ENCODE measurements at regions not wholly inside any gene's neighbourhood (a gene's known extent, or its start where the extent isn't known, plus 50 kb on each side); places are given as distances from the start of the nearest gene placed in this dataset.

GRCh38 chr4:137156807-137157206, 375.5 kb downstream of the PCDH18 start:
- no peaks in the 10 kb centered on the region for H3K4me1 Mint-ChIP-seq
- no peak overlapping the region for H3K4me2 ChIP-seq (replicated peaks; ENCODE audit: extremely low read depth, low read length, poor library complexity, severe bottlenecking)
- no peaks in the 10 kb centered on the region for H3K9me3 Mint-ChIP-seq
- H3K27me3 Mint-ChIP-seq (ENCODE audit: low read depth in 3 of 3): peaks cover 0 to 2% (median 0%) of the 10 kb centered on the region in 3 donors
- H3K36me3 ChIP-seq (replicated peaks in 1 of 2; ENCODE audit: control insufficient read depth in 1 of 2, insufficient read depth in 2 of 2, low read length in 2 of 2): no peaks in the 10 kb centered on the region
- H3K79me2 ChIP-seq (ENCODE audit: insufficient read depth, low read length): no peaks in the 10 kb centered on the region
- no peak overlapping the region for H3K27ac ChIP-seq (ENCODE audit: low read depth in 1 of 2, low read length in 2 of 2)
- no peak overlapping the region for H3K27ac Mint-ChIP-seq
- no peak overlapping the region for H3K9ac ChIP-seq (ENCODE audit: insufficient read depth, low read length, poor library complexity, severe bottlenecking)
- no peaks in the 10 kb centered on the region for H3K36me3 Mint-ChIP-seq
- H3K4me3 ChIP-seq (replicated peaks in 1 of 3; ENCODE audit: low read depth in 2 of 3, low read length in 3 of 3): no peak overlapping the region
- H3K9me3 ChIP-seq (replicated peaks in 1 of 2; ENCODE audit: control insufficient read depth in 1 of 2, insufficient read depth in 1 of 2, low read length in 2 of 2): no peaks in the 10 kb centered on the region
- intact Hi-C loops (cut with micrococcal nuclease): no loop called here
- H3K4me3 Mint-ChIP-seq: no peak overlapping the region
- no peaks in the 10 kb centered on the region for H4K20me1 ChIP-seq (ENCODE audit: insufficient read depth, low read length)
- DNase-seq: no peak
- H3K4me1 ChIP-seq (ENCODE audit: control insufficient read depth in 1 of 2, insufficient read depth in 2 of 2, low read length in 2 of 2): no peaks in the 10 kb centered on the region
- TF ChIP-seq, protein P1, sequence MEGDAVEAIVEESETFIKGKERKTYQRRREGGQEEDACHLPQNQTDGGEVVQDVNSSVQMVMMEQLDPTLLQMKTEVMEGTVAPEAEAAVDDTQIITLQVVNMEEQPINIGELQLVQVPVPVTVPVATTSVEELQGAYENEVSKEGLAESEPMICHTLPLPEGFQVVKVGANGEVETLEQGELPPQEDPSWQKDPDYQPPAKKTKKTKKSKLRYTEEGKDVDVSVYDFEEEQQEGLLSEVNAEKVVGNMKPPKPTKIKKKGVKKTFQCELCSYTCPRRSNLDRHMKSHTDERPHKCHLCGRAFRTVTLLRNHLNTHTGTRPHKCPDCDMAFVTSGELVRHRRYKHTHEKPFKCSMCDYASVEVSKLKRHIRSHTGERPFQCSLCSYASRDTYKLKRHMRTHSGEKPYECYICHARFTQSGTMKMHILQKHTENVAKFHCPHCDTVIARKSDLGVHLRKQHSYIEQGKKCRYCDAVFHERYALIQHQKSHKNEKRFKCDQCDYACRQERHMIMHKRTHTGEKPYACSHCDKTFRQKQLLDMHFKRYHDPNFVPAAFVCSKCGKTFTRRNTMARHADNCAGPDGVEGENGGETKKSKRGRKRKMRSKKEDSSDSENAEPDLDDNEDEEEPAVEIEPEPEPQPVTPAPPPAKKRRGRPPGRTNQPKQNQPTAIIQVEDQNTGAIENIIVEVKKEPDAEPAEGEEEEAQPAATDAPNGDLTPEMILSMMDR (IDR thresholded peaks at IDR 0.05): no peak
- WGBS (ENCODE audit: insufficient coverage): 75% methylated on average over 1 of the region's 1 CpG
- no peak overlapping the region for H2AFZ ChIP-seq (ENCODE audit: insufficient read depth, low read depth, low read length, poor library complexity, severe bottlenecking)
- no peaks in the 10 kb centered on the region for H3K27me3 ChIP-seq (ENCODE audit: control insufficient read depth in 2 of 2, insufficient read depth in 2 of 2, low read length in 2 of 2)

DNA sequence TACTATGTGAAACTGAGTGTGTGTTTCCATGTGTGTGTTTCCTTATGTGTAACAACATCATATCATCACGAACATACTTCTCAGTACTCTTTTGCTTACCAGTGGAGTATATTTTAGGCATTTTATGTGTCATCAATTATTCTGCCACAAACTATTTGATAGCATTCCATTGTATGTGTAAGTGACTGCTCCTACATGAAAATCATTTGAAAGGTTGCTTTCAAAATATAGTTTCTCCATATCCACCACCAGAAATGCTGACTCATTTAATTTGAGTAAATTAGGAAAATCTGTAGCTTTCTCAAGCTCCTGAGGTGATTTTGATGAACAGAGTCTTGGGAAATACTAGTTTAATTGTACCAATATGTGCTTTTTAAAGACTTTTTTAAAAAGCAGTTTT, 376.2 kb downstream of the PCDH18 start:
- H3K4me3 Mint-ChIP-seq: no peak overlapping the region
- no peak overlapping the region for H3K4me2 ChIP-seq (replicated peaks; ENCODE audit: extremely low read depth, low read length, poor library complexity, severe bottlenecking)
- no peaks in the 10 kb centered on the region for H3K4me1 Mint-ChIP-seq
- WGBS (ENCODE audit: insufficient coverage): no CpG with 5 or more reads among the region's 1 CpG
- no peak for DNase-seq
- no peak overlapping the region for H2AFZ ChIP-seq (ENCODE audit: insufficient read depth, low read depth, low read length, poor library complexity, severe bottlenecking)
- no peak overlapping the region for H3K4me3 ChIP-seq (replicated peaks in 1 of 3; ENCODE audit: low read depth in 2 of 3, low read length in 3 of 3)
- H3K27ac ChIP-seq (ENCODE audit: low read depth in 1 of 2, low read length in 2 of 2): no peak overlapping the region
- H3K4me1 ChIP-seq (ENCODE audit: control insufficient read depth in 1 of 2, insufficient read depth in 2 of 2, low read length in 2 of 2): no peaks in the 10 kb centered on the region
- H3K79me2 ChIP-seq (ENCODE audit: insufficient read depth, low read length): no peaks in the 10 kb centered on the region
- no peaks in the 10 kb centered on the region for H3K36me3 Mint-ChIP-seq
- no peaks in the 10 kb centered on the region for H3K9me3 Mint-ChIP-seq
- H4K20me1 ChIP-seq (ENCODE audit: insufficient read depth, low read length): no peaks in the 10 kb centered on the region
- intact Hi-C loops (cut with micrococcal nuclease): no loop called here
- H3K27ac Mint-ChIP-seq: no peak overlapping the region
- no peaks in the 10 kb centered on the region for H3K27me3 ChIP-seq (ENCODE audit: control insufficient read depth in 2 of 2, insufficient read depth in 2 of 2, low read length in 2 of 2)
- no peaks in the 10 kb centered on the region for H3K36me3 ChIP-seq (replicated peaks in 1 of 2; ENCODE audit: control insufficient read depth in 1 of 2, insufficient read depth in 2 of 2, low read length in 2 of 2)
- TF ChIP-seq, protein P1 (IDR thresholded peaks at IDR 0.05): no peak
- H3K9me3 ChIP-seq (replicated peaks in 1 of 2; ENCODE audit: control insufficient read depth in 1 of 2, insufficient read depth in 1 of 2, low read length in 2 of 2): no peaks in the 10 kb centered on the region
- no peak overlapping the region for H3K9ac ChIP-seq (ENCODE audit: insufficient read depth, low read length, poor library complexity, severe bottlenecking)
- H3K27me3 Mint-ChIP-seq (ENCODE audit: low read depth in 3 of 3): peaks cover 0 to 2% (median 0%) of the 10 kb centered on the region in 3 donors
